OCI-LY1 (cell line): ENCODE measurements at regions not wholly inside any gene's neighbourhood (a gene's known extent, or its start where the extent isn't known, plus 50 kb on each side); places are given as distances from the start of the nearest gene placed in this dataset.

Experiments
- H2AFZ ChIP-seq: fragments of 200-600 bp; sonication (generic), shearing (Covaris generic); 2 replicates; pipeline ENCODE4 v1.6.0; 2014; ENCODE audit warnings: antibody characterized with exemption, mild to moderate bottlenecking, low read length
- H3F3A ChIP-seq: fragments of 200-600 bp; sonication (generic), shearing (Covaris generic); 2 replicates; pipeline ENCODE4 v1.6.0; 2014; ENCODE audit warnings: mild to moderate bottlenecking, antibody characterized with exemption, low read length, moderate library complexity; ENCODE audit not compliant: insufficient read depth
- H3K27ac ChIP-seq: fragments of 200-600 bp; sonication (generic); 2 replicates; pipeline ENCODE4 v1.5.1; 2014; ENCODE audit warnings: low read length, mixed run types, mild to moderate bottlenecking, low read depth; ENCODE audit not compliant: poor library complexity, severe bottlenecking
- H3K27me3 ChIP-seq: fragments of 200-600 bp; sonication (generic); 2 replicates; pipeline ENCODE4 v1.6.0; 2014; ENCODE audit warnings: antibody characterized with exemption, mild to moderate bottlenecking, low read length, moderate library complexity; ENCODE audit not compliant: insufficient read depth
- H3K36me3 ChIP-seq: fragments of 200-600 bp; sonication (generic); 2 replicates; pipeline ENCODE4 v1.6.1; 2014; ENCODE audit warnings: mild to moderate bottlenecking, antibody characterized with exemption, low read length, moderate library complexity, mixed read lengths; ENCODE audit not compliant: insufficient read depth
- H3K4me1 ChIP-seq: fragments of 200-600 bp; sonication (generic); 2 replicates; pipeline ENCODE4 v1.5.1; 2014; ENCODE audit warnings: mild to moderate bottlenecking, low read length, moderate library complexity; ENCODE audit not compliant: insufficient read depth, severe bottlenecking
- H3K4me2 ChIP-seq: fragments of 200-600 bp; sonication (generic), shearing (Covaris generic); 2 replicates; pipeline ENCODE4 v1.6.1; 2014; ENCODE audit warnings: low read length
- H3K4me3 ChIP-seq: fragments of 200-600 bp; sonication (generic); 2 replicates; pipeline ENCODE4 v1.5.1; 2014; ENCODE audit warnings: low read length, low read depth, mild to moderate bottlenecking, mixed read lengths; ENCODE audit not compliant: poor library complexity, severe bottlenecking
- H3K79me2 ChIP-seq: fragments of 200-600 bp; shearing (Covaris generic); 2 replicates; pipeline ENCODE4 v1.6.1; 2016; ENCODE audit warnings: mixed run types, low read length, mixed read lengths; ENCODE audit not compliant: insufficient read depth
- H3K9ac ChIP-seq: fragments of 200-600 bp; sonication (generic), shearing (Covaris generic); 2 replicates; pipeline ENCODE4 v1.6.1; 2014; ENCODE audit warnings: mild to moderate bottlenecking, low read length, mixed read lengths
- H3K9me2 ChIP-seq: fragments of 200-600 bp; sonication (generic), shearing (Covaris generic); 2 replicates; pipeline ENCODE4 v1.6.1; 2014; ENCODE audit warnings: low read depth, mild to moderate bottlenecking, low read length, mixed read lengths
- H3K9me3 ChIP-seq: fragments of 200-600 bp; shearing (Covaris generic); 2 replicates; pipeline ENCODE4 v1.6.1; 2014; ENCODE audit warnings: low read length, mixed read lengths
- H4K20me1 ChIP-seq: fragments of 200-600 bp; sonication (generic), shearing (Covaris generic); 2 replicates; pipeline ENCODE4 v1.6.0; 2016; ENCODE audit warnings: mild to moderate bottlenecking, low read length; ENCODE audit not compliant: insufficient read depth
- CTCF ChIP-seq: fragments of 200-600 bp; sonication (generic), shearing (Covaris generic); IDR thresholded peaks from 2 replicates; pipeline ENCODE4 v1.5.1; 2017; ENCODE audit warnings: mild to moderate bottlenecking, antibody characterized with exemption, low read length, moderate library complexity, mixed read lengths
- EZH2 ChIP-seq: fragments of 200-600 bp; sonication (generic), shearing (Covaris generic); IDR thresholded peaks from 2 replicates; pipeline ENCODE4 v1.8.0; 2017; ENCODE audit warnings: borderline replicate concordance, mixed run types, mild to moderate bottlenecking, antibody characterized with exemption, low read length, moderate library complexity, mixed read lengths

GRCh38 chr9:129442803-129443511, 177.9 kb downstream of the C9orf50 start:
- H3K27me3 ChIP-seq = peaks cover 7% of the 10 kb centered on the region; the same call in 1 of the 2 replicates
- no peaks in the 10 kb centered on the region for H3K9me3 ChIP-seq
- no peak overlapping the region for H2AFZ ChIP-seq
- H3K79me2 ChIP-seq = no peaks in the 10 kb centered on the region
- no peaks in the 10 kb centered on the region for H3K9me2 ChIP-seq
- no peak overlapping the region for H3K4me2 ChIP-seq
- H4K20me1 ChIP-seq = no peaks in the 10 kb centered on the region
- no peak overlapping the region for H3K27ac ChIP-seq
- H3F3A ChIP-seq = no peaks in the 10 kb centered on the region
- no peak overlapping the region for H3K9ac ChIP-seq
- H3K36me3 ChIP-seq = no peaks in the 10 kb centered on the region; the same call in 1 of the 2 replicates
- TF ChIP-seq CTCF (no peak), EZH2 (no peak)
- peaks cover 8% of the 10 kb centered on the region for H3K4me1 ChIP-seq
- no peak overlapping the region for H3K4me3 ChIP-seq

GRCh38 chr9:129441852-129442251, 179.0 kb downstream of the C9orf50 start:
- Histone ChIP-seq H3K9ac (no peak overlapping the region), H3K27ac (no peak overlapping the region), H3K27me3 (peaks cover 5% of the 10 kb centered on the region; the same call in 1 of the 2 replicates)

GRCh38 chr9:129440435-129441186, 180.3 kb downstream of the C9orf50 start:
- H3K27ac ChIP-seq = no peak overlapping the region
- H3K4me2 ChIP-seq = no peak overlapping the region
- no peaks in the 10 kb centered on the region for H3F3A ChIP-seq
- H3K9ac ChIP-seq = no peak overlapping the region
- no peaks in the 10 kb centered on the region for H4K20me1 ChIP-seq
- H3K4me1 ChIP-seq = peaks cover 8% of the 10 kb centered on the region
- H2AFZ ChIP-seq = no peak overlapping the region
- no peak overlapping the region for H3K4me3 ChIP-seq
- H3K27me3 ChIP-seq = no peaks in the 10 kb centered on the region; the same call in 1 of the 2 replicates
- no peaks in the 10 kb centered on the region for H3K79me2 ChIP-seq
- no peaks in the 10 kb centered on the region for H3K9me3 ChIP-seq
- no peaks in the 10 kb centered on the region for H3K36me3 ChIP-seq
- no peak for TF ChIP-seq CTCF
- no peak for TF ChIP-seq EZH2
- no peaks in the 10 kb centered on the region for H3K9me2 ChIP-seq

More at GRCh38 chr9:129441852-129442251, 179.0 kb downstream of the C9orf50 start:
- Histone ChIP-seq H3K9me2 (no peaks in the 10 kb centered on the region), H3K9me3 (no peaks in the 10 kb centered on the region), H3K4me1 (peaks cover 8% of the 10 kb centered on the region), H4K20me1 (no peaks in the 10 kb centered on the region), H3K4me3 (no peak overlapping the region), H3K79me2 (no peaks in the 10 kb centered on the region), H3F3A (no peaks in the 10 kb centered on the region), H2AFZ (no peak overlapping the region), H3K36me3 (no peaks in the 10 kb centered on the region; the same call in 1 of the 2 replicates), H3K4me2 (no peak overlapping the region)
- TF ChIP-seq CTCF (no peak), EZH2 (no peak)
